ENCODE measurements at regions not wholly inside any gene's neighbourhood (a gene's known extent, or its start where the extent isn't known, plus 50 kb on each side); places are given as distances from the start of the nearest gene placed in this dataset.

DNA sequence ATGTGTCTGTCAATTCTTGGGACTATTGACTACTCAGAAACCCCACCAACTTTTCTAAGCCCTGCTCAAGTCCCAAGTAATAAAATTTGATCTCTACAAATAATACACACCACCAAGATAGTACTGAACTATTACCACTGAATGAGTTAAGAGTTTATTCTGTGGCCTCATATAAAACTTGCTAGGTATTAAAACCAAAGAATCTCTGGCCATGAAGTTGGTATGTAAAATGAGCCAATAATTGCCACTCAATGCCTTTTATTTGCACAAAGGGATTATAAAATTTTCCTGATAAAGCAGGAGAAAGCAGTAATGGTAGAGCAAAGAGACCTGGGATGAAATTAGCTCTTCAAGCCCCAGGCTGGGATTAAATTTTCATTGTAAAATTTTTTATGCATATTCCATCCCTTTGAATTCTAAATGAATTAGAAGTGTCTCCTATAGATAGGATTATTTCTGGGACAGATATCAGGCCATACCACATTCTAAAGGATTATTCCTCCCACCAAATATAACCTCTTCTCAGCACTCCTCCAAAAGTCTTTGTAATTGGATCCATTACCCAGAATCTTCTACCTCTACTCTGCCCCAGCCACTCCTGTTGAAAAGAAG is 450.5 kb upstream of the ACVR2A start:
- DNase-seq, result no peak
- Histone ChIP-seq H3K4me3 (ENCODE audit: insufficient read depth, low read depth, low read length) (no peak overlapping the region), H3K36me3 (replicated peaks; ENCODE audit: control insufficient read depth, insufficient read depth, low read length) (no peaks in the 10 kb centered on the region), H3K27me3 (ENCODE audit: control insufficient read depth, insufficient read depth, low read length) (no peaks in the 10 kb centered on the region)

DNA sequence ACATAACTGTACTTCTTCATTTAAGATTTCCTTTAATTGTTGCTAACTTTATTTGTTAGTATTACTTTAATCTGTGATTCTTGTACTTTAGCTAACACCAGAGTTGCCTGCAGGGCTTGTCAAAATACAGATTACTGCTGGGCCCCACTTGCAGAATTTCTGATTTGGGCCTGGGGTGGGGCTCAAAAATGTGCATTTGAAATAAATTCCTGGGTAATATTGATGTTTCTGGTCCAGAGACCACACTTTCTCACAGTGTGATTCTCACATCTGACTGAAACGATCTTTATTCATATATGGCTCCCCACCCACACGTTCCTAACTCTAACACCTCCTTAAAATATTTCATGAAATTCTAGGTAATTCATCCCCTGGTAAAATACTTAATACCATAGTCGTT is 452.6 kb upstream of the ACVR2A start:
- Histone ChIP-seq H3K36me3 (replicated peaks; ENCODE audit: control insufficient read depth, insufficient read depth, low read length) (no peaks in the 10 kb centered on the region), H3K27me3 (ENCODE audit: control insufficient read depth, insufficient read depth, low read length) (no peaks in the 10 kb centered on the region), H3K4me3 (ENCODE audit: insufficient read depth, low read depth, low read length) (no peak overlapping the region)
- no peak for DNase-seq

DNA sequence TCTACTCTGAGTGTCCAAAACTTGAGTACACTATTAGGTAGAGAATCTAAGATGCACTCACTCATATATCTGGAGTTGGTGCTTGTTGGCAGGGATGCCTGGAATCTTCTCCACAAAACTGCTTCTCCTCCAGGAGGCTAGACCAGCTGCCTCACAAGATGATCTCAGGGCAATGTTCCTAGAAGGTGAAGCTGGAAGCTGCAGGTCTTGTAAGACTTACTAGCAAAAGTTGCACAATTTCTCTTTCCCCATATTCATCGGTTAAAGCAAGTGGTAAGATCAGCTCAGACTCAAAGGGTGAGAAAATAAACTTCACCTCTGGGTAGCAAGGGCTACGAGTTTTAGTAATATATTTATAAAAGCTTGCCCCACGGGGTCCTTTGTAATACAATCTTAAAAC is 454.4 kb upstream of the ACVR2A start:
- no peak for DNase-seq
- Histone ChIP-seq H3K36me3 (replicated peaks; ENCODE audit: control insufficient read depth, insufficient read depth, low read length) (no peaks in the 10 kb centered on the region), H3K4me3 (ENCODE audit: insufficient read depth, low read depth, low read length) (no peak overlapping the region), H3K27me3 (ENCODE audit: control insufficient read depth, insufficient read depth, low read length) (no peaks in the 10 kb centered on the region)

DNA sequence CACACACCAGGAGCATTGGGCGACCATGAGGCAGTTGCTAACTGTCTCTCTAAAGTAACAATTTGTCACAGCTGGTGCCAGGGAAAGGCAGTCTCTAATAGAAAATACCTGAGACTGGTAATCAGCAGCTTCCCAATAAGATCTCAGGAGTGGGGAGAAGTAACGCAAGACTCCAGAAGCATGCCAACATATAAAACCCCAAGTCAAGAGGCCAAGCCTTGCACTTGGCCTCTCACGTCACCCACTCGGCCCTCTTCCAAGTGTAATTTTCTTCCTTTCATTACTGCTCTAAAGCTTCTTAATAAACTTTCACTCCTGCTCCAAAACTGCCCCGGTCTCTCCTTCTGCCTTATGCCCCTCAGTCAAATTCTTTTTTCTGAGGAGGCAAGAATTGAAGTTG is 455.6 kb upstream of the ACVR2A start:
- DNase-seq, result no peak
- Histone ChIP-seq H3K27me3 (ENCODE audit: control insufficient read depth, insufficient read depth, low read length) (no peaks in the 10 kb centered on the region), H3K4me3 (ENCODE audit: insufficient read depth, low read depth, low read length) (no peak overlapping the region), H3K36me3 (replicated peaks; ENCODE audit: control insufficient read depth, insufficient read depth, low read length) (no peaks in the 10 kb centered on the region)

DNA sequence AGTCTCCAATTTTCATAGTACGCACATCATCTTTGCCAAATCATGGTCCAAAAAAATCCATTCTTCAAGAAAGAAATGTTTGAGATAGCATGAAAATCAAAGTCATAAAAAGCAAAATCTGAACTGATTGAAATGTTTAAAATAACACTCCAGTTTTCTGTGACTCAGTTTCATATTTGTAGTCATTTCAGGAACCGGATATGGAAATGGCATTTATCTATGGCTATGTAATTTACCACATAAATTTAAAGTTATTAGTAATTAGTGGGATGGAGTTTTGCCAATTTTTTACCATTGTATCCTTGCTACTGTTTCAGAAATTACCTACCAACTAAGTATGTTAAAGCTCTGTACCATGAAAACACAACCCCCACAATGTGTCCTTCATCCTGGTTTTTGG is 456.6 kb upstream of the ACVR2A start:
- H3K27me3 ChIP-seq (ENCODE audit: control insufficient read depth, insufficient read depth, low read length), result no peaks in the 10 kb centered on the region
- DNase-seq, result no peak
- H3K36me3 ChIP-seq (replicated peaks; ENCODE audit: control insufficient read depth, insufficient read depth, low read length), result no peaks in the 10 kb centered on the region
- H3K4me3 ChIP-seq (ENCODE audit: insufficient read depth, low read depth, low read length), result no peak overlapping the region

DNA sequence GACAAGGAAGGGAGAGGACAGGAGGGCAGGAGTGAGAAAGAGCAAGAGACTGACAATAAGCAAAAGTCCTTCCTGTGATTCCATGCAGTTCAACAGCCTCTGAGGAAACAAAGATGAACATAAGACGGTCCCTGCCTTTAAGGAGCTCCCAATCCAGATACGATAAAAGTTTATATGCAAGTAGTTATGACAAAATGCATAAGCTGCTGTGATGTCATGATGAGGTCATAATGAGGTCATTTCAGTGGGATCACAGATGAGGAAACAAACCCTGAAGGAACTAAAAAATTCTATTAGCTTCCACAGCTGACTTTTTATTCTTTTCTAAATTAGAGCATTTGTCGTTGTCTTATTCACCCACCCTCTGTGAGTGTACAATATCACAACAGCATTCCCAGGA is 458.5 kb upstream of the ACVR2A start:
- H3K36me3 ChIP-seq (replicated peaks; ENCODE audit: control insufficient read depth, insufficient read depth, low read length), result no peaks in the 10 kb centered on the region
- H3K4me3 ChIP-seq (ENCODE audit: insufficient read depth, low read depth, low read length), result no peak overlapping the region
- no peak for DNase-seq
- H3K27me3 ChIP-seq (ENCODE audit: control insufficient read depth, insufficient read depth, low read length), result no peaks in the 10 kb centered on the region

DNA sequence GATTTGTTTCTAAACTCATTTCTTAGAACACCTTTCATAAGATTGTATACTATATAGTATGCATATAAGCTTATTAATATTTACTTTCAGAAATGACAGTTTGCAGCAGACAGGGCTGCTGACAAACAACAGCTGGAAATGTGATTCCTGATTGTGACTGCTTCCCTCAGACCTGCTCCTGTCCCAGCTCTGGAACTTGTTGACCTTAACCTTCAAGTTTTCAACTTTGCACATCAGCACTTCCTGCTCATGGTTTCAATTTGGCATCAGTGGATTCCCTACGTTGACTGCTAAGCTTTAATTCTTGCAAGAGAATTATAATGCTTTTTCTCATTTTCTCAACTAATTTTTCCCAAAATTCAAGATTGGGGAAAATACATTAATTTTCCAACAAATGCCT is 459.2 kb upstream of the ACVR2A start:
- DNase-seq, result no peak

DNA sequence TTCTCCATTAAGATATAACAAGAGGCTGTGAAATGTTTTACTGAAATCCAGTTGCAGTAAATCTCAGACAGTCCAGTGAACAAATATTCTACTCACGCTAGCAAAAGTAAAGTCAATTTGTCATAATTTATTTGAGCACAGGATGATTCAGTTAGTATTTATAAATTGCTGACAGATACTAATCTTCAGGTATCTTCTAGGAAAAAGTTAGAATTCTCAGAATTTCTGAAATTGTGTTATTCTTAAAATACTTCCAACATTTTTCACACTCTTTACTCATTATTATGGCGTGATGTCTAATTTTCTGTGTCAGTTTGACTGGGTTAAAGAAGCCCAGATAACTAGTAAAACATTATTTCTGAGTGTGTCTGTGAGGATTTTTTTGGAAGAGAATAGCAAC is 460.2 kb upstream of the ACVR2A start:
- H3K4me3 ChIP-seq (ENCODE audit: insufficient read depth, low read depth, low read length), result no peak overlapping the region
- no peak for DNase-seq
- no peaks in the 10 kb centered on the region for H3K36me3 ChIP-seq (replicated peaks; ENCODE audit: control insufficient read depth, insufficient read depth, low read length)
- H3K27me3 ChIP-seq (ENCODE audit: control insufficient read depth, insufficient read depth, low read length), result no peaks in the 10 kb centered on the region

More for the DNA sequence above, 459.2 kb upstream of the ACVR2A start:
- Histone ChIP-seq H3K4me3 (ENCODE audit: insufficient read depth, low read depth, low read length) (no peak overlapping the region), H3K27me3 (ENCODE audit: control insufficient read depth, insufficient read depth, low read length) (no peaks in the 10 kb centered on the region), H3K36me3 (replicated peaks; ENCODE audit: control insufficient read depth, insufficient read depth, low read length) (no peaks in the 10 kb centered on the region)

DNA sequence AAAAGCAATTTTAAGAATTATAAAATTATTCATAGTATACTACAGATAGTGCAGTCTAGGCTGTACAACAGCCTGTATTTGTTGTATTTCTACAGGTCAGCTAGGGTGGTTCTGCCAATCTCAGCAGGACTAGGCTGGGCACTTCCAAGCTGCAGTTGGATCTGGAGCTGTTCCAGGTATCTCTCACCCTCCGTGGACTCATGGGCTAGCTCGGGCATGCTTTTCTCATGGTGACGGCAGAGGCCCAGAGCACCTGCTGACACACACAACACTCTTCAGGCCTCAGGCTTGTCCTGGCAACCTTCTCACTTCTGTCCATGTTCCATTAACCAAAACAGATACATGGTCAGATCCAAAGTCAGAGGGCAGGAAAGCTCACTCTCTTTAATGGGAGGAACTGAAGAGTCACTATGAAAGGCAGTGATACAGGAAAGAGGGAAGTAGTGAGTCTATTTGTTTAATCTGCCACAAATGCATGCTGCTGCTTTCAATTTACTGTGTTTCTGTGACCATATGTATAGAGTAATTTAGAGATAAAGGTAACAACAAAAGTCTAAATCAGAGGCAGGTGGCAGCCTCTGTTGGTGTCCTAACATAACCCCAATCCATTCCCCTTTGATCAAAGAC is 462.4 kb upstream of the ACVR2A start:
- no peaks in the 10 kb centered on the region for H3K27me3 ChIP-seq (ENCODE audit: control insufficient read depth, insufficient read depth, low read length)

DNA sequence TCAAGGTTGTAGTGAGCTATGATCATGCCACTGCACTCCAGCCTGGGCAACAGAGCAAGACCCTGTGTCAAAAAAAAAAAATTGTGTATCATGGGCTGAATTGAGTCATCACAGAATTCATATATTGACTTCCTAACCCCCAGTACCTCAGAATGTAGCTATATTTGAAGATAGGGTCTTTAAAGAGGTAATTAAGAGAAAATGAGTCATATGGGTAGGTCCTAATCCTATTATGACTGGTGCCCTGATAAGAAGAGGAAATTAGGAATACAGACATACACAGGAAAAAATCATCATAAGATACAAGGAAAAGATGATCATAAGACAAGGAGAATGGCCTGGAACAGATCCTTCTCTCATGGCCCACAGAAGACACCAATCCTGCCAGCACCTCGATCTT is 466.4 kb upstream of the ACVR2A start:
- no peaks in the 10 kb centered on the region for H3K27me3 ChIP-seq (ENCODE audit: control insufficient read depth, insufficient read depth, low read length)
- no peaks in the 10 kb centered on the region for H3K36me3 ChIP-seq (replicated peaks; ENCODE audit: control insufficient read depth, insufficient read depth, low read length)
- H3K4me3 ChIP-seq (ENCODE audit: insufficient read depth, low read depth, low read length), result no peak overlapping the region
- DNase-seq, result no peak

More for the DNA sequence above, 462.4 kb upstream of the ACVR2A start:
- no peak overlapping the region for H3K4me3 ChIP-seq (ENCODE audit: insufficient read depth, low read depth, low read length)
- no peaks in the 10 kb centered on the region for H3K36me3 ChIP-seq (replicated peaks; ENCODE audit: control insufficient read depth, insufficient read depth, low read length)
- no peak for DNase-seq

DNA sequence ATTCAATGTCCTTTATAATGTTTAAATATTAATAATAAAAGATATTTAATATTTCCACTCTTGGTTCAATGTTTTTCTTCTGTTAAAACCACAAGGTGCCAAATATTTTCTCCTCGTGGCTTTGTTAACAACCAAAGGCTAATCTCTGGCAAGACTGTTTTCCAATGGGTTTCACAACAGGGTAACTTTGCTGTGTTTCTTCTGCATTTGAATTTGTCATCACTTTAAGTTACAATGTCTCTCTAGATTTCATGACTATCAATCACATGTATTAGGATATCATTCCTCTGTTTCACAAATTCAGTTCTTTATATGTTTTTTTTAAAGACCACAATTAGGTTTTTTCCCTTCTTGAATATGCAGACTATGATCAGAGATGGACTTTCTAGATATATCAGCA is 469.8 kb upstream of the ACVR2A start:
- Histone ChIP-seq H3K27me3 (ENCODE audit: control insufficient read depth, insufficient read depth, low read length) (no peaks in the 10 kb centered on the region), H3K4me3 (ENCODE audit: insufficient read depth, low read depth, low read length) (no peak overlapping the region), H3K36me3 (replicated peaks; ENCODE audit: control insufficient read depth, insufficient read depth, low read length) (no peaks in the 10 kb centered on the region)
- no peak for DNase-seq

DNA sequence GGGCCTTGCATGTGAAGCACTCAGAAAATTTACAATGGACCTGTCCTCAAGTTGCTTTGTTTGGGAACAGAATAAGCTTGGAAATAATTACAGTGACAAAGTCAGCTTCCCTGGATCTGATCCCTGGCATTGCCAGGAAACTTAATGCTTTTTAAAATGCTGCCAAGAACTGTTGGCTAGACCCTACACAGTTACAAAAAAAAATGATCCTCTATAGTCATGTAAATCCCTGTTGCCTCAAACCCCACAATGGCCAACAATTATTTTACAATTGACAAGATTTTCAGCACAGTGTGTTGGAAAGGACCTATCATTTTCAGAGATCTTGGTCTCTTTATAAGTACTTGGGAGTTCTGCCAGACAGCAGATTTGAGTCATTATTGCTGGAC is 470.4 kb upstream of the ACVR2A start:
- H3K36me3 ChIP-seq (replicated peaks; ENCODE audit: control insufficient read depth, insufficient read depth, low read length), result no peaks in the 10 kb centered on the region
- no peak overlapping the region for H3K4me3 ChIP-seq (ENCODE audit: insufficient read depth, low read depth, low read length)
- DNase-seq, result no peak
- no peaks in the 10 kb centered on the region for H3K27me3 ChIP-seq (ENCODE audit: control insufficient read depth, insufficient read depth, low read length)

DNA sequence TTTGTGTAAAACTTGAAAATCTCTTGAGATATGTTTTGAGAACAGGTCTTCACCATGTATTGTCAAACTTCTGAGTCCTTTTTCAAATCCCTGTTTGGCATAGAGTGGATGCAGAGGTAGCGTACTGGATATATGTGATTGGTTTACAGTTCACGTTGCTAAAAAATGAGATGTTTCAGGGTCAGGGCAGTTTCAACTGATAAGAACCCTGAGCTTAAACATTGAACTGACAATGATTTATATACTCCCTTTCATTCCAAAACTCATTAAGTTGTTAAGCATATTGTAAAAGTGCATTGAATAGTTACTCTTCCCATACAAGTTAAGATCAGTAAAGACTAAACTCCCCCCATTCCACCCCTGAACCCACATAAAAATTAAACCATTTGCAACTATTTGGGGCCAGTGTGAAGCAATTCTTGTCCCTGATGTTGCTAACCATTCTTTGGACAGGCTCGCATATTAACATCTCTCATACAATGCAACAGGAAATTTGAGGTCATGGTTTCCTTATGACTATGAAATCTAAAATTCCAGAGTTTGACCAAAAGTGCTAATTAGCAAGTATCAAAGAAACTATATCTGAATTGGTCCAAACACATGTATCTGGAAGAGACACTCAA is 470.9 kb upstream of the ACVR2A start:
- Histone ChIP-seq H3K36me3 (replicated peaks; ENCODE audit: control insufficient read depth, insufficient read depth, low read length) (no peaks in the 10 kb centered on the region), H3K4me3 (ENCODE audit: insufficient read depth, low read depth, low read length) (no peak overlapping the region), H3K27me3 (ENCODE audit: control insufficient read depth, insufficient read depth, low read length) (no peaks in the 10 kb centered on the region)
- no peak for DNase-seq

DNA sequence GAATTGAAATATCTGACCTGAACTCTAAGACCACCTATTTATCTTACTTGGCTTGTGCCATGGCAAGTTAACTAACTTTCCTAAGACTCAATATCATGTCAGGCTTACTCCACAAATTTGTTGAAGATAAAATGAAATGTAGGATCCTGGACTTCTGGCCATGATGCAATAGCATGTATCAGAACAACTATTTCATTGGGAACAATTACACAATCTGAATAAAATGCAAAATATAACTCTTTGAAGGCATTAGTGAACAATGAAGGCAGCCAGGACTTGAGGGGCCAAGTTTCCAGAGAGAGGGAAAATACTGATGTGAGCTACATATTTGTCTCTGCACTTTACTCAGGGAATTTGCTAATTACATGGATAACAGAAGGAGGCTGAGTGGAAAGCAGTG is 476.5 kb upstream of the ACVR2A start:
- DNase-seq, result no peak
- Histone ChIP-seq H3K36me3 (replicated peaks; ENCODE audit: control insufficient read depth, insufficient read depth, low read length) (no peaks in the 10 kb centered on the region), H3K27me3 (ENCODE audit: control insufficient read depth, insufficient read depth, low read length) (no peaks in the 10 kb centered on the region), H3K4me3 (ENCODE audit: insufficient read depth, low read depth, low read length) (no peak overlapping the region)

DNA sequence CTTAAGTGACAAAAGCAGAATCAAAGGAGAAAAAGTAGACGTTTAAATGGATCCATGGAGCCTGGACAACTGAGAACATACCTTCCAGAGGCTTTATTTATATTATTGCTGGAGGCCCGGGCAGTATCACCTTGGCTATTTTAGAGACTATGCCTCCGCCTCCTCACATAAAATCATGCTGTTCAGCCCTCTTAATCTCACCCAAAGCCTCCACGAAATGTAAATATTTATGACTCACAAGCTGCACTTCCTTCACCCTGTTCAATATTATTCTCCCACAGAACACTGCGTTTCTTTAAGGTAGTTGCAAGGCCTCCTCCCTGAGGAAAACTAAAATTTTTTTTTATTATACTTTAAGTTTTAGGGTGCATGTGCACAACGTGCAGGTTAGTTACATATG is 478.6 kb upstream of the ACVR2A start:
- Histone ChIP-seq H3K4me3 (ENCODE audit: insufficient read depth, low read depth, low read length) (no peak overlapping the region), H3K36me3 (replicated peaks; ENCODE audit: control insufficient read depth, insufficient read depth, low read length) (no peaks in the 10 kb centered on the region), H3K27me3 (ENCODE audit: control insufficient read depth, insufficient read depth, low read length) (no peaks in the 10 kb centered on the region)
- DNase-seq, result no peak

All from H7 (cell line).